GM10248 (cell line): ENCODE measurements at regions not wholly inside any gene's neighbourhood (a gene's known extent, or its start where the extent isn't known, plus 50 kb on each side); places are given as distances from the start of the nearest gene placed in this dataset.

Source experiments
- CTCF ChIA-PET: fragments of 300-600 bp; sonication (Branson Sonifier 250); formaldehyde crosslinking; extraction: SDS; loops from one replicate; lab custom pipeline; 2021; ENCODE audit warnings: antibody characterized with exemption; lab: Yijun Ruan, JAX
- POLR2A ChIA-PET: fragments of 350-650 bp; sonication (Branson Sonifier 250); formaldehyde crosslinking; extraction: SDS; loops from one replicate; lab custom pipeline; 2020; ENCODE audit warnings: antibody characterized with exemption; lab: Yijun Ruan, JAX
- DNase-seq: peaks from one replicate; pipeline ENCODE4 v3.0.0; 2012; ENCODE audit errors: extremely low spot score
- CTCF ChIP-seq: IDR thresholded peaks from 2 replicates; pipeline ENCODE4 v1.5.1; 2012; ENCODE audit warnings: mild to moderate bottlenecking, low read depth; ENCODE audit errors: extremely low read depth, missing control alignments, control extremely low read depth

DNA sequence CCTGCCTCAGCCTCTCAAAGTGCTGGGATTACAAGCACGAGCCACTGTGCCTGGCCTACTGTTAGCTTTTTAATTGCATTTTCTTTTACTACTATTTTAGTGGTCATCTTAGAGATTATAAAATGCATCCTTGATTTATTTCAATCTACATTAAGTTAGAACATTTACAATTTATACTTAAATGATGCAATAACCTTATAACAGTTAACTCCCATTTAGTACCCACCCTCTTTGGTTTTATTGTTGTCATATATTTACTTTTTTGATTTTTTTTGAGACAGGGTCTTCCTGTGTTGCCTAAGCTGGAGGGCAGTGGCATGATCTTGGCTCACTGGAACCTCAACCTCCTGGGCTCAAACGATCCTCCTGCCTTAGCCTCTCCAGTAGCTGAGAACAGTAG, 77.3 kb downstream of the PPCDC start:
- POLR2A ChIA-PET, result no interaction called here
- no peak for TF ChIP-seq CTCF
- DNase-seq, result no peak
- CTCF ChIA-PET, result interaction anchor here (1.3 to 4.2 kb wide), 2 partner anchors 40 to 57 kb away, joined by 3 to 22 read pairs; no protein-coding TSS in a partner anchor

DNA sequence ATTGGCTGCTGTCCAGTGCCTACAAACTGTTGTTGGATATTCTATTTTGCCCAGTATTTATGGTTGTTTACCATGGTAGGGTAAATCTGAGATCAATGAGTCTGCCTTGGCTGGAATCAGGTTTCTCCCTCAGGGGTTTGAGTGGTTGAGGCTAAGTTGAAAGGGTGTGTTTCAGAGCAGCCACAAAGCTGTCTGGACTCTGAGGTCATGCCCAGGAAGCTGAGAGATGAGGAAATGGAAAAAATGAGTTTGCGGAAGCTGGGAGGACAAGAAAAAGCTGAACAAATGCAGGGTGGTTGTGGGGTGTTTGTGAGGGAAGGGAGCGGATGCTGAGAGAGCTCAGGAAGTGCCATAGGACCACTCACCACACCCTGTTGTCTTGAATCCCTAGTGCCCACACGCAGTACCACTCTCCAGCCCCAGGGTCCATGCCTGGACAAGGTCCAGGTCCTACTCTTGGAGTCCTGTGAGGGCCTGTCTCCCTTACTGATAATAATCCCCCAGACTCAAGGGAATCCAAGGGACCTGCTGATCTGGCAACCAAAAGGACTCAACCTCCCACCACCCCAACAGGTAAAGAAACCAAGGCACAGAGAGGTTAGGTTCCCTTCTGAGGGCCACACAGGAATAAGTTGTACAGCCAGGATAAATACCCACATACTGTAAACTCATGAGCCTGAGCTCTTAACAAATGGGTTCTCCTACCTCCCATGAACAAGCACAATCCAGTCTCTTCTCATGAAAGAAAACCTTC, 81.6 kb downstream of the PPCDC start:
- no peak for TF ChIP-seq CTCF
- peak; percentile 83 for DNase-seq
- CTCF ChIA-PET, result interaction anchor here (0.8 to 3.1 kb wide), 6 partner anchors 9 to 99 kb away, joined by 3 to 19 read pairs (median 4); partner anchors contain the start of gene C15orf39
- POLR2A ChIA-PET, result interaction anchor here (0.6 to 1.1 kb wide), 4 partner anchors 10 to 71 kb away, joined by 3 to 4 read pairs (median 4); no protein-coding TSS in a partner anchor

GRCh38 chr15:75107516-75107907, 84.1 kb downstream of the PPCDC start:
- ChIA-PET POLR2A (interaction anchor here (0.6 to 1.7 kb wide), 2 partner anchors 64 to 69 kb away, joined by 6 to 10 read pairs; no protein-coding TSS in a partner anchor), CTCF (interaction anchor here (1.0 to 5.9 kb wide), 4 partner anchors 9 to 97 kb away, joined by 3 to 52 read pairs (median 7); no protein-coding TSS in a partner anchor)
- no peak for DNase-seq
- no peak for TF ChIP-seq CTCF

DNA sequence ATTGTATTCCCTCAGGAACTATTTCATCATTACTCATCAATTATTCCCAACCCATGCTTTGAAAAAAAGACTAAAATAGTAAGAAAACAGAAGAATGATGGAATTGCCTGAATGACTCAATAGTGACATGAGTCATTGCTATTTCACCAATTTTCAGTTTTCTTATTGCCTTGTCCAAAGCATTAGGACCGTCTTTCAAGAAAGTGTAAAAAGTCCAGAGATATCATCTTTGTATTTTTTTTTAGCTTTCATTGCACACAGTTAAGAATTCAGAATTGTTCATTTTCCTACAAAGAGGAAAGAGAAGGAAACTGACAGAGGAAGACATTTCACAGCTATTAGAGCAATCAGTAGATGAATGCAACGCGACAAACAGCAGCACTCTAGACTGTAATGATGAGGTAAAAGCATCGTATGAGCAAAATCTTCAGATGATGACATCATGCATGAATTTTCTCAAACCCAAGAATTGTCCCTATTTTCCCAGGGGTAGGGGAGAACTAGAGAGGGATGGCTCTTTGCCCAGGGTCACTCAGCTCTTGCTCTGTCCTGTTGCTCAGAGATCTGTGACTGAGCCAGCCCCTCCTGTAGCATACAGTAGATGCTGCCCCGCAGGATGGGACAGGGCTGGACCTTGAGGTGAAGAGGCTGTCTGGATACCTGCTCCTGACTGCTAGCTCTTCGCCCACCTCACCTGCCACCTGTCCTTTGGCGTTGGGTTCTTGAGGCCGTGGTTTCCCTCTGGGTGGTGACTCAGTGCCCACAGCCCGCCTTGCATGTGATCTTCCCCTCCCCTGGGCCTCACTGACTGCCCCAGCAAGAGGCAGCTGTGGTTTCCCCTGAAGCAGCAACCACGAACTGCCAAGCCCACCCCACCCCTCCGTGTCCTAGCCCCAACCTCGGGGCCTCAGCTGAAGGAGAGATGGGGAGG, 84.8 kb downstream of the PPCDC start:
- ChIA-PET CTCF (interaction anchor here (1.7 to 5.9 kb wide), 5 partner anchors 10 to 96 kb away, joined by 4 to 52 read pairs (median 8); partner anchors contain the start of gene C15orf39), POLR2A (interaction anchor here (0.6 to 1.7 kb wide), 4 partner anchors 24 to 93 kb away, joined by 4 to 10 read pairs (median 6); partner anchors contain the start of gene C15orf39)
- TF ChIP-seq CTCF, result no peak
- DNase-seq, result peak; percentile 57

DNA sequence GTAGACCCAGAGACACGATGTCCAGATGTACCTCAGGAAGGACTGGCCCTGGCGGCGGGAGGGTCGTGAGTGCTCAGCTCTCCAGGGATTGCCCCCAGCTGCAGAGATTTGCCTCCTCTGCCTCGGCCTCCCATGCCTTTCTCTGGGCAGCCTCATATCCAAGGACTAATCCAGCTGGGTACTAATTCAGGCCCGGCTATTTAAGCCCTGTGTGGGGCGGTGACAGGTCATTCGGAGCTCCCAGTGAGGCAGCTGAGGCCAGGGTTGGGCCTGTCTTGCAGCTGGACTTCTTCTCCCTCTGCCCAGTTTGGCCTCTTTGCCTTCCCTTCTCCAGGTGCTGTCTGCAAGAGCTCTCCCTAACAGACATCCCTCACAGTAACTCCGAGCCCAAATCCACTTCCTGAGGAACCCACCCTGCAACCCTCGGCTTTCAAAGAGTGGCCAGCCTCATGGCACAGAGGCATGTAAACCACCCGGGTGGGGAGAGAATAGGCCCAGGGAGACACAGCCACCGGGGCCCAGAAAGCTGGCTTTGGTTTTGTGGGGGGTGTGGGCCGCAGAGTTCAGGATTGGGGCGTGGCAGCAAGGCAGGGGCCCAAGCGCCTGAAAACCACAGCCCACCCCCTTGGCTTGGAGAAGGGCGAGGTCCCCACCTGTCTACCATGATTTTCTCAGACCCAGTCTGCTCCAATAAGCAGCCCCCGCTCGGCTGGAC, 85.8 kb downstream of the PPCDC start:
- no peak for DNase-seq
- CTCF ChIA-PET, result interaction anchor here (0.9 to 5.9 kb wide), 6 partner anchors 11 to 95 kb away, joined by 3 to 52 read pairs (median 7); partner anchors contain the start of gene C15orf39
- POLR2A ChIA-PET, result interaction anchor here (1.0 to 2.6 kb wide), 4 partner anchors 23 to 92 kb away, joined by 4 to 11 read pairs (median 6); partner anchors contain the start of gene C15orf39
- no peak for TF ChIP-seq CTCF
